Muscle layer of duodenum (tissue), 2 donors: ENCODE measurements at regions not wholly inside any gene's neighbourhood (a gene's known extent, or its start where the extent isn't known, plus 50 kb on each side); places are given as distances from the start of the nearest gene placed in this dataset.
"Not testable (repeated sequence)": the region's sequence is repeated elsewhere in the genome, so short reads cannot be mapped to it uniquely, and the experiment has no call there.

Experiments
- H3K27ac ChIP-seq: one replicate; pipeline ENCODE4 v1.7.0; 2013; ENCODE audit warnings: mild to moderate bottlenecking, low read length
- H3K27me3 ChIP-seq: one replicate; pipeline ENCODE4 v1.7.0; 2013; ENCODE audit warnings: low read depth, mild to moderate bottlenecking, control low read depth, low read length
- H3K36me3 ChIP-seq, 2 donors: one replicate each; pipeline ENCODE4 v1.7.0; 2013; ENCODE audit warnings: low read length in 2 of 2, control low read depth in 1 of 2, mild to moderate bottlenecking in 1 of 2; ENCODE audit not compliant: insufficient read depth in 2 of 2, control insufficient read depth in 1 of 2
- H3K4me1 ChIP-seq, 2 donors: one replicate each; pipeline ENCODE4 v1.7.0; 2013; ENCODE audit warnings: low read length in 2 of 2, mild to moderate bottlenecking in 2 of 2, control low read depth in 1 of 2, moderate library complexity in 1 of 2; ENCODE audit not compliant: insufficient read depth in 2 of 2, control insufficient read depth in 1 of 2
- H3K4me3 ChIP-seq, 2 donors: one replicate each; pipeline ENCODE4 v1.7.0; 2013; ENCODE audit warnings: low read length in 2 of 2, low read depth in 1 of 2, mild to moderate bottlenecking in 1 of 2
- H3K9me3 ChIP-seq, 2 donors: one replicate each; pipeline ENCODE4 v1.7.0; 2013; ENCODE audit warnings: low read length in 2 of 2, control low read depth in 1 of 2, mild to moderate bottlenecking in 1 of 2; ENCODE audit not compliant: control insufficient read depth in 1 of 2
- donor health status: healthy.

DNA sequence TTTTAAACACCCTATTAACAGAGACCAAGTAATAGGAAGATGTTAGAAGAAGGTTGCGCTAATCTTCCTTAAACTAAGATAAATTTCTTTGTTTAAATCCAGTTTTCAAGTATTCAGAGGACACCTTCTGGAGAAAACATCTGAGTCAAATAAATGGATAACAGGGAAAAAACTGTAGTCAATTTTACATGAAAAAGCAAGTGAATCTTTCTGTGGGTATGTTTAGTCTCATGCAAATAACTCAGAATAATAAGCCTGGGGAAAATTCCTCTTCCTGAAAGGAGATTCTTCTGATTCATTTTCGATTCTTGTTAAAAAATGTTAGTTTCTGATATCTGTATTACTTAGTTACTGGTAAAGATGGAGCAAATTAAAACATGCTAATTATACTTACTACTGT is 145.5 kb downstream of the CTH start:
- no peak overlapping the region for H3K4me3 ChIP-seq
- H3K9me3 ChIP-seq = no peaks in the 10 kb centered on the region
- no peaks in the 10 kb centered on the region for H3K36me3 ChIP-seq
- H3K4me1 ChIP-seq = no peaks in the 10 kb centered on the region
- H3K27me3 ChIP-seq = no peaks in the 10 kb centered on the region
- H3K27ac ChIP-seq = no peak overlapping the region

DNA sequence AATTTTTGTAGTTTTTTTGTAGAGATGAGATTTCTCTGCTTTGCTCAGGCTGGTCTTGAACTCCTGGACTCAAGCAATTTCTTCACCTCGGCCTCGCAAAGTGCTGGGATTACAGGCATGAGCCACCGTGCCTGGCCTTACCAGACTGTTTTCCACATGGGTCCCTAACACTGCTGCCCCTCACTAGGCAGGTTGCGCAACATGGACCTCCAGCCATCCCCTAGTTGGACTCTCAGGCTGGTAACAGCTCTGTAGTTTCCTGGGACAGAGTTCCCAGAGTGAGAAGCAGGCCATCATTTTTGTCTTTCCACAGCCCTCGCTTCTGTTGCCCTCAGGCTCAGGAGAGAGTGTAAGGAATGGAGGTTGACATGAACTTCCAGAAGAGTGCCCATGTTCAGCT is 156.1 kb downstream of the CTH start:
- H3K27ac ChIP-seq = no peak overlapping the region
- H3K4me3 ChIP-seq = no peak overlapping the region
- H3K9me3 ChIP-seq = no peaks in the 10 kb centered on the region
- no peaks in the 10 kb centered on the region for H3K4me1 ChIP-seq
- no peaks in the 10 kb centered on the region for H3K27me3 ChIP-seq
- H3K36me3 ChIP-seq = no peaks in the 10 kb centered on the region

DNA sequence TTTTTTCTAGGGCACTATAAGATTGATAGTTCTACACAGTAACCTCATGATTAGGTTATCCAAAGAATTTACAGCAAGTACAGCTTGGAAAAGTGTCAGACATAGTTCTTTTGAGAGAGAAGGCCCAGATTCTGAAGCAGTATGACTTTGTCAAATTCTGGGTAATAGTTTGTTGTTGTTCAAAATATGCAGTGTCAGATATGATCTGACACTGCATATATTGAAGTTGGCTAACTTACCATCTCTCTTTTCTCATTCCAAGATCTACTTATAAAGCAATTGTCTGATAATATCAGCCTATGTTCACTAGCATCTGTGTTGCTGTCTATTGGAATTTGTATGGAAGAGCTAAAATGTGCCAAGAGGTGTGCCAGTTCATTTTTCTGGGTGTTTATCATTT is 160.1 kb downstream of the CTH start:
- H3K9me3 ChIP-seq = no peaks in the 10 kb centered on the region
- H3K4me3 ChIP-seq = no peak overlapping the region
- H3K27ac ChIP-seq = no peak overlapping the region
- no peaks in the 10 kb centered on the region for H3K4me1 ChIP-seq
- H3K36me3 ChIP-seq = no peaks in the 10 kb centered on the region
- H3K27me3 ChIP-seq = no peaks in the 10 kb centered on the region

DNA sequence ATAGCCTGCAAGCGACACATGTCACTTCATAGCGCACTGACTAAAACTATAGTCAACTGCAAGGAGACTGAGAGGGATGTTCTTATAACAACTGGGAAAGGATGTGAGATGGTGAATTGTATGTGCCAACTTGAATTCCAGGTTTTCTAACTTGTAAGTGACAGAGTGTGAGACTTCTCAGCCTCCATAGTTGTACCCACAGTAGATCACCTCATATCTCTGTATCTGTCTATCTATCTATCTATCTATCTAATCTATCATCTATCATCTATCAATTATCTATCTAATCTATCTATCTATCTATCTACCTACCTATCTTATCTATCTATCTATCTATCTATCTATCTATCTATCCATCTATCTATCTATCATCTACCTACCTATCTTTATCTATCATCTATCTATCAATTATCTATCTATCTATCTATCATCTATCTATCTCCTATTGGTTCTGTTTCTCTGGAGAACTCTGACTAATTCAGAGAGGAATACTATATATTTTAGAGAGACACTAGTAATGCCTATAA is 162.3 kb downstream of the CTH start:
- no peak overlapping the region for H3K4me3 ChIP-seq
- H3K27ac ChIP-seq = no peak overlapping the region
- H3K4me1 ChIP-seq = no peaks in the 10 kb centered on the region
- no peaks in the 10 kb centered on the region for H3K27me3 ChIP-seq
- no peaks in the 10 kb centered on the region for H3K36me3 ChIP-seq
- no peaks in the 10 kb centered on the region for H3K9me3 ChIP-seq

DNA sequence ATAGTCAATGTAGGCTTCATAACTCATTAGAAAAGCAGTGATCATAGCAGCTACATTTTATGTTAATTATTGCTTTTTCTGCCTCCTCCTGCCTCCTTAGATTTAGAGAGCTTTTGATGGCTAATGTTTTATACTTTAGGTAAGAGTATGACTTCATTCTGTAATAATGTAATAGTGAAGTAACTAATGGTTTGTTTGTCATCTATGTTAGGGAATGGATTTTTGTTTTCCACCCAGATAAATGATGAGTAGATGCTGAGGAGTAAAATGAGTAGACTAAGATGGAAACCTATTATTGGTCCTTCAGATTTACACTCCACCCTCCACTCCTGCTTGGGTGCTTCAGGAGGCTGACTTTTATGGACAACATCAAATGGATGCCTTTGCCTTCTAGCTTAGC is 170.6 kb downstream of the CTH start:
- H3K4me1 ChIP-seq = no peaks in the 10 kb centered on the region
- no peak overlapping the region for H3K4me3 ChIP-seq
- H3K27me3 ChIP-seq = no peaks in the 10 kb centered on the region
- no peaks in the 10 kb centered on the region for H3K9me3 ChIP-seq
- no peak overlapping the region for H3K27ac ChIP-seq
- H3K36me3 ChIP-seq = no peaks in the 10 kb centered on the region

DNA sequence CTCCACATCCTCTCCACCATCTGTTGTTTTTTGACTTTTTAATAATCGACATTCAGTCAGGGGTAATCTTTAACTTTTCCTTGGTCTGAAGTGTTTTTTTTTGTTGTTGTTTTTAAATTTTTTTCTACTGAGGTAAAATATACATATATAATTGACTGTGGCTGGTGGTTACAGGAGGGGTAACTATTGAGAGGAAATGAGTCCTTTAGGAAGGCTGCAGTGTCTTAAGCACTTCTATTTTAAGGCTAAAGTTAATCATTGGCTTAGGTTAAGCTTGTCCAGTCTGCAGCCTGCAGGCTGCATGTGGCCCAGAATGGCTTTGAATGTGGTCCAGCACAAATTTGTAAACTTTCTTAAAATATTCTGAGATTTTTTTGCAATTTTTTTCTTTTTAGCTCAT is 172.5 kb downstream of the CTH start:
- Histone ChIP-seq H3K4me1 (no peaks in the 10 kb centered on the region), H3K27ac (no peak overlapping the region), H3K27me3 (no peaks in the 10 kb centered on the region), H3K9me3 (no peaks in the 10 kb centered on the region), H3K36me3 (no peaks in the 10 kb centered on the region), H3K4me3 (no peak overlapping the region)

DNA sequence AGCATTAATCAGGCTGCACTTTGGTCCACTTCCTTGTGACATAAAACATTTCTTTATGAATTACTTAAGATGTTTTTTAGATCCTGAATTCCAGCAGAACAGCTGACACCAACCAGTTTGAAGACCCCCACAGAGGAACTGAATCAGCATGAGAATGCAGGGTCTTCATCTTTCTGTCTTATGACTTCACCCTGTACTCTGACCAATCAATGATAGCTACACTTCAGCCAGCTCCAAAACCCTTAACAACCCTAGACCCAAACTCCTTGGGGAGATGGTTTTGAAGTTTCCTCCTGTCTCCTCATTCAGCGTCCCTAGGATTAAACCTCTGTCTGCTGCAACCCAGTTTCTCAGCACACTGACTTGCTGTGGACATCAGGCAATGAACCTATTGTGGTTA is 175.0 kb downstream of the CTH start:
- Histone ChIP-seq H3K9me3 (no peaks in the 10 kb centered on the region), H3K4me1 (no peaks in the 10 kb centered on the region), H3K36me3 (no peaks in the 10 kb centered on the region), H3K27ac (no peak overlapping the region), H3K27me3 (no peaks in the 10 kb centered on the region), H3K4me3 (no peak overlapping the region)

DNA sequence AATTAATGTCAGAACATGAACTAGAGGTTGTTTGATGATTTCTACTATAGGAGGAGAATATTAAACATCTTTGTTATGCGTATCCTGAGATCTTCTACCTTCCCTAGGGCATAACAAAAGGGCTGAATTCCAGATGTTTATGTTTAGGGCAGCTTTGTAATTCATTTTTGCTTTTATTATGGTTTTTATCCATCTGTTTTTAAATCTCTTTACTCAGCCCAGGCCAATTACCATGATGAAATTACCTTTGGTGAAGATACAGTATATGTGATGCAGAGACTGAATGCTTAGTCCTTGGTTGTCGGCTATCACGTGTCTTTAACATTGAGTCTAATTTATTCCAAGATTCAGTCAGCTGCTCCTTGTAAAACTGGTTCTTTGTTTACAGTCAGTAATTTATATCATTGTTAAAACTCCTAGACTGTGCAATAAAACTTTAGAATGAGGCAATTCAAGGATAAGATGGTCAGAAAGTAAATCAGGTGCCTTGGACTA is 176.9 kb downstream of the CTH start:
- no peaks in the 10 kb centered on the region for H3K36me3 ChIP-seq
- H3K4me3 ChIP-seq = no peak overlapping the region
- H3K4me1 ChIP-seq = no peaks in the 10 kb centered on the region
- no peak overlapping the region for H3K27ac ChIP-seq
- H3K9me3 ChIP-seq = no peaks in the 10 kb centered on the region
- no peaks in the 10 kb centered on the region for H3K27me3 ChIP-seq

DNA sequence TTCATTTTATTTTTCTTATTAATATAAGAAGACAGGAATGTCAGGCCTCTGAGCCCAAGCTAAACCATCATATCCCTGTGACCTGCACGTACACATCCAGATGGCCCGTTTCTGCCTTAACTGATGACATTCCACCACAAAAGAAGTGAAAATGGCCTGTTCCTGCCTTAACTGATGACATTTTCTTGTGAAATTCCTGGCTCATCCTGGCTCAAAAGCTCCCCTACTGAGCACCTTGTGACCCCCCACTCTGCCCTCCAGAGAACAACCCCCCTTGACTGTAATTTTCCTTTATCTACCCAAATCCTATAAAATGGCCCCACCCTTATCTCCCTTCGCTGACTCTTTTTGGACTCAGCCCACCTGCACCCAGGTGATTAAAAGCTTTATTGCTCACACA is 182.5 kb downstream of the CTH start:
- not testable (repeated sequence) for H3K4me1 ChIP-seq, H3K36me3 ChIP-seq, H3K27me3 ChIP-seq, H3K4me3 ChIP-seq, H3K27ac ChIP-seq, H3K9me3 ChIP-seq

DNA sequence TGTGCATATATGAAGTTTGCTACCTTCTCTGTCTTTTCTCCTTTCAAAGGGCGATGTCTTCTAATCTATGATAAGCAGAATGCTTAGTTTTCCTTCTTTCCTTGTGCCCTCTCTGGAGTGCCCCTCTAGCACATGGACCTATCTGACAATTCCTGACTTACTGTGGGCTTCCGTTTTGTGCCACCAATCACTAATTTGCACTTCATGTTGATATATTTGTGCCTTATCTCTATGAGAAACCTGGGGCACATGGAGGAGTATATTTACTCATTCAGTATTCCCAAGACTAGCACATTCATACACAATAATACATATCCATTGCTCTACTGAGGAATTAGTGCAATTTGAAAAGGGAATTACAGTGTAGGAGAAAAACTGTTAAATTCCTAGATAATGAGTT is 197.7 kb downstream of the CTH start:
- Histone ChIP-seq H3K27me3 (no peaks in the 10 kb centered on the region), H3K9me3 (no peaks in the 10 kb centered on the region), H3K36me3 (no peaks in the 10 kb centered on the region), H3K4me3 (no peak overlapping the region), H3K27ac (no peak overlapping the region), H3K4me1 (no peaks in the 10 kb centered on the region)

DNA sequence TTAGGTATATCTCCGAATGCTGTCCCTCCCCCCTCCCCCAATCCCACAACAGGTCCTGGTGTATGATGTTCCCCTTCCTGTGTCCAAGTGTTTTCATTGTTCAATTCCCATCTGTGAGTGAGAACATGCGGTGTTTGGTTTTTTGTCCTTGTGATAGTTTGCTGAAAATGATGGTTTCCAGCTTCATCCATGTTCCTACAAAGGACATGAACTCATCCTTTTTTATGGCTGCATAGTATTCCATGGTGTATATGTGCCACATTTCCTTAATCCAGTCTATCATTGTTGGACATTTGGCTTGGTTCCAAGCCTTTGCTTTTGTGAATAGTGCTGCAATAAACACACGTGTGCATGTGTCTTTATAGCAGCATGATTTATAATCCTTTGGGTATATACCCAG is 199.1 kb downstream of the CTH start:
- not testable (repeated sequence) for H3K27me3 ChIP-seq, H3K4me3 ChIP-seq, H3K36me3 ChIP-seq, H3K27ac ChIP-seq, H3K9me3 ChIP-seq, H3K4me1 ChIP-seq

DNA sequence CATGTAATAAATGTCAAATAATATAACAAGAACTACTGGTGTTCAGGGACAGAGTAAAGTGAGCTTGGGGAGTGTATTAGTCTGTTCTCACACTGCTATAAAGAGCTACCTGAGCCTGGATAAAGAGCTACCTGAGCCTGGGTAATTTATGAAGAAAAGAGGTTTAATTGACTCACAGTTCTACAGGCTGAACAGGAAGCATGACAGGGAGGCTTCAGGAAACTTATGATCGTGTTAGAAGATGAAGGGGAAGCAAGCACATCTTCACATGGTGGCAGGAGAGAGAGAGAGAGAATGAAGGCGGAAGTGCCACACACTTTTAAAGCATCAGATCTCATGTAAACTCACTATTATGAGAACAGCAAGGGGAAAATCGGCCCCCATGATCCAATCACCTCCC is 205.9 kb downstream of the CTH start:
- Histone ChIP-seq H3K4me1 (no peaks in the 10 kb centered on the region), H3K27ac (no peak overlapping the region), H3K9me3 (peaks cover 0 to 2% of the 10 kb centered on the region in 2 donors), H3K4me3 (no peak overlapping the region), H3K36me3 (no peaks in the 10 kb centered on the region), H3K27me3 (no peaks in the 10 kb centered on the region)
